Activated CD8-positive, alpha-beta T cell treated with anti-CD3 and anti-CD28 coated beads for 36 hours (primary cell): ENCODE measurements at regions not wholly inside any gene's neighbourhood (a gene's known extent, or its start where the extent isn't known, plus 50 kb on each side); places are given as distances from the start of the nearest gene placed in this dataset.

Experiments
- ATAC-seq: fragments of 200-7000 bp; cut with Tn5 transposase; one replicate; pipeline ENCODE4 v1.10.0; 2021; ENCODE audit warnings: mild to moderate bottlenecking, moderate library complexity
- CTCF ChIA-PET: fragments of 350-600 bp; sonication (Branson Sonifier 250); formaldehyde crosslinking; loops from one replicate; lab custom pipeline; 2021; ENCODE audit warnings: antibody characterized with exemption; lab: Charles Lee
- POLR2A ChIA-PET: fragments of 350-600 bp; sonication (Branson Sonifier 250); formaldehyde crosslinking; loops from one replicate; lab custom pipeline; 2021; ENCODE audit warnings: antibody characterized with exemption; lab: Charles Lee
- DNase-seq: peaks from one replicate; pipeline ENCODE4 v3.0.0-alpha.2; 2020
- H3K27ac Mint-ChIP-seq: one replicate; pipeline ENCODE4 v1.8.0; 2021; ENCODE audit warnings: mild to moderate bottlenecking, mixed read lengths
- H3K27me3 Mint-ChIP-seq: one replicate; pipeline ENCODE4 v1.8.0; 2021; ENCODE audit warnings: mixed read lengths
- H3K36me3 Mint-ChIP-seq: one replicate; pipeline ENCODE4 v1.8.0; 2021; ENCODE audit warnings: low read depth, mixed read lengths
- H3K4me1 Mint-ChIP-seq: one replicate; pipeline ENCODE4 v1.8.0; 2021; ENCODE audit warnings: low read depth, mixed read lengths
- H3K4me3 Mint-ChIP-seq: one replicate; pipeline ENCODE4 v1.8.0; 2021; ENCODE audit warnings: mild to moderate bottlenecking, moderate library complexity, mixed read lengths
- H3K9me3 Mint-ChIP-seq: one replicate; pipeline ENCODE4 v1.8.0; 2021; ENCODE audit warnings: mixed read lengths
- intact Hi-C: fragments of 100-400 bp; cut with micrococcal nuclease; formaldehyde crosslinking; loops from one replicate; pipeline ENCODE4 v1.10.0; 2022
- TF ChIP-seq, protein P1 (sequence below): fragments of 200-600 bp; IDR thresholded peaks from one replicate; pipeline ENCODE4 v1.8.0; 2022; ENCODE audit warnings: antibody characterized with exemption, mild to moderate bottlenecking

DNA sequence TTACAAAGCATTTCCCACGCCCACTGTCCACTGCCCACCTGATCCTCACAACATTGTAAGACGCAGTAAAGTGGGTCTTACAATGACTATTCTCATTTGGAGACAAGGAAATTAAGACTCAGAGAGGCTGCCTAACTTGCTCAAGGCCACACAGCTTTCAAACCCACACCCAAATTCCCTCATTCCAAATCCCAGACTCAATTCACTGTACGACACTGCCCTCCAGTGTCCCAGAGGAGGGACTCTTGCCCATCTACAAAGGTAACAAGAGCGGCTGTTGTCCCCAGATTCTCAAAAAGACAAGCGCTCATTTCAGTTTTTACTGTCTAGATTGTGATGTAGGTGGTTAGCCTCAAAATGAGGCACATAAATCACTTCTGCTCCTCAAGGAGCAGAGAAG is 184.6 kb downstream of the ACTL7B start:
- DNase-seq (no peak), ATAC-seq (no peak)
- no peaks in the 10 kb centered on the region for H3K27me3 Mint-ChIP-seq
- H3K36me3 Mint-ChIP-seq: no peaks in the 10 kb centered on the region
- no peak overlapping the region for H3K27ac Mint-ChIP-seq
- H3K9me3 Mint-ChIP-seq: no peaks in the 10 kb centered on the region
- intact Hi-C loops: no loop called here
- H3K4me1 Mint-ChIP-seq: no peaks in the 10 kb centered on the region
- H3K4me3 Mint-ChIP-seq: no peak overlapping the region
- POLR2A ChIA-PET: no interaction called here
- CTCF ChIA-PET: no interaction called here
- TF ChIP-seq, protein P1, sequence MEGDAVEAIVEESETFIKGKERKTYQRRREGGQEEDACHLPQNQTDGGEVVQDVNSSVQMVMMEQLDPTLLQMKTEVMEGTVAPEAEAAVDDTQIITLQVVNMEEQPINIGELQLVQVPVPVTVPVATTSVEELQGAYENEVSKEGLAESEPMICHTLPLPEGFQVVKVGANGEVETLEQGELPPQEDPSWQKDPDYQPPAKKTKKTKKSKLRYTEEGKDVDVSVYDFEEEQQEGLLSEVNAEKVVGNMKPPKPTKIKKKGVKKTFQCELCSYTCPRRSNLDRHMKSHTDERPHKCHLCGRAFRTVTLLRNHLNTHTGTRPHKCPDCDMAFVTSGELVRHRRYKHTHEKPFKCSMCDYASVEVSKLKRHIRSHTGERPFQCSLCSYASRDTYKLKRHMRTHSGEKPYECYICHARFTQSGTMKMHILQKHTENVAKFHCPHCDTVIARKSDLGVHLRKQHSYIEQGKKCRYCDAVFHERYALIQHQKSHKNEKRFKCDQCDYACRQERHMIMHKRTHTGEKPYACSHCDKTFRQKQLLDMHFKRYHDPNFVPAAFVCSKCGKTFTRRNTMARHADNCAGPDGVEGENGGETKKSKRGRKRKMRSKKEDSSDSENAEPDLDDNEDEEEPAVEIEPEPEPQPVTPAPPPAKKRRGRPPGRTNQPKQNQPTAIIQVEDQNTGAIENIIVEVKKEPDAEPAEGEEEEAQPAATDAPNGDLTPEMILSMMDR: no peak

DNA sequence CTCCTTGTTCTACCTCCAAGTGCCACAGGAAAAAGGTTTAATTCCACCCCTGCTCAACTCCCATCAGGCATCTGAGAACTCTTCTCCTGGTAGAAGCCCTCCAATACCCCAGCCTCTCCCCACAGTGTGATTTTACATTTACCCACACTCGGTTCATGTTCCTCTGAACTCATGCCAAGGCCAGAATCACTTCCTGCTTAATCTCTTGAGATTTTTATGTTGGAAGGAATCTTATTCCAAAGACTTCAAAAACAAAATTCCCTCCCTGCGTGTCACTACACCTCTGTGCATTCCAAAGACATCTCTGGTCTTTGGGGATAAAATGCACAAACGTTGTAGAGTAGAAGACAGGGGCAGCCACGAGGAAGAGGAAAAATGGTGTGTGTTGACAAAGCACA is 186.8 kb downstream of the ACTL7B start:
- DNase-seq (no peak), ATAC-seq (no peak)
- Mint-ChIP-seq H3K27ac (no peak overlapping the region), H3K9me3 (no peaks in the 10 kb centered on the region), H3K4me1 (no peaks in the 10 kb centered on the region), H3K36me3 (no peaks in the 10 kb centered on the region), H3K4me3 (no peak overlapping the region), H3K27me3 (no peaks in the 10 kb centered on the region)
- TF ChIP-seq, protein P1: no peak
- POLR2A ChIA-PET: no interaction called here
- CTCF ChIA-PET: no interaction called here
- intact Hi-C loops: no loop called here

DNA sequence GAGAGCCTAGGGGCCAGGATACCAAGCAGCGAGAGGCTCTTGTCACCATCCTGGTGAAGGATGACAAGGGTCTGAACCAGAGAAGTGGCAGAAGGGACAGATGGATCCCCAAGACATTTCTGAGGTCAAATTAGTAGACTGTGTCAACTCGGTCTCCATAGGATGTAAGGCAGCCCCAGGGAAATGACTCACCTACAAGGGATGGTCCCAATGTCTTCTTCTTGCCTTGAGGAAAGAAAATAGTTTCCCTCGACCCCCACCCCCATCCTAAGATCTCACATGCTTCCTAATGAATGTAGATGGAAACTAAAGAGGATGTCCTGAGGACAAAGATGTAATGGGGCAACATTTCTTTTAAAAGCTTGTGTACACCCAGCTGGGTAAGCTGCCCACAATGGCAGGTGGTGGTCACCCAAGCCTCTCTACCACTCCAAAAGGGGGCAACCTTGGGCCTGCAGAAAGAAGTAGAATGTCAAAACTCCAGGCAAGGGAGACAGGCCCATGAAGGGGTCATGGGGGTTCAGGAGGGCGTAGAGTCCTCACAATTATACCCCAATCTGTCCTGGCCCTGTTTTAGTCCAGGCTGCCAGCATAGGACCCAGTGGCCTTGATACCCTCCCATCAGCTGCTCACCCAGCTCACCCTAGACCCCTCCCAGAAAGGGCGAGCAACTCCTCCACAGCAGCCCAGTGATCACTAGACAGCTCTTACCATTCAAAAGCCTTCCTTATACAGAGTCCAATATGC is 187.4 kb downstream of the ACTL7B start:
- POLR2A ChIA-PET: no interaction called here
- Mint-ChIP-seq H3K27ac (no peak overlapping the region), H3K9me3 (no peaks in the 10 kb centered on the region), H3K4me3 (no peak overlapping the region), H3K27me3 (no peaks in the 10 kb centered on the region), H3K4me1 (no peaks in the 10 kb centered on the region), H3K36me3 (no peaks in the 10 kb centered on the region)
- CTCF ChIA-PET: no interaction called here
- DNase-seq (no peak), ATAC-seq (no peak)
- intact Hi-C loops: no loop called here
- TF ChIP-seq, protein P1: no peak

DNA sequence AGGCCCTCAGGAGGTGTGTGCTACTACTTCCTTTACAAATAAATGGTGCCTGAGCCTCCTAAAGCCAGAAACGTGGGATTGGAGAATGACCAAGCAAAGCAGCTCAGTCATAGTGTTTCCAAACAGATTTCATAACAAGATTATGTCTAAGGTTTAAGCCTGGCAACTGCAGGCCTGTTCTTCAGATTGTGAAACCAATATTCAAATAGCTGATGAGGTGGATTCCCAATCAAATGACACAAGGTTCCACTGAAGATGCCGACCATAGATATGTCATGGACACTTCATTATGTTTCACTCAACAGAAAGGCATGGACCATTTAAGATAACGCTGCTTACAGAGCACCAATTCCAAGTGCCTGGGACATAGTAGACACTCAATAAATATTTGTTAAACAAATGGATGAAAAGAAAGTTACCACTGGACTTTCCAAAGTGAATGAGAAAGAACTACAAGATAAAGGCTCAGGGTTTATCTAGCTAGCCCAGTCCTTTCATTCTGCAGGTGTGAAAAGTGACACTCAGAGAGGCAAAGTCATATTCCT is 189.5 kb downstream of the ACTL7B start:
- CTCF ChIA-PET: interaction anchor here (0.6 kb wide), 1 partner anchor 844 kb away, joined by 3 read pairs; no protein-coding TSS in a partner anchor
- H3K4me1 Mint-ChIP-seq: no peaks in the 10 kb centered on the region

More for the DNA sequence above, 189.5 kb downstream of the ACTL7B start:
- no peak for DNase-seq
- H3K36me3 Mint-ChIP-seq: no peaks in the 10 kb centered on the region
- H3K4me3 Mint-ChIP-seq: no peak overlapping the region
- no peak for ATAC-seq
- H3K27ac Mint-ChIP-seq: no peak overlapping the region
- no peaks in the 10 kb centered on the region for H3K9me3 Mint-ChIP-seq
- POLR2A ChIA-PET: no interaction called here
- H3K27me3 Mint-ChIP-seq: no peaks in the 10 kb centered on the region
- intact Hi-C loops: no loop called here
- TF ChIP-seq, protein P1: no peak
